ENCODE measurements at regions not wholly inside any gene's neighbourhood (a gene's known extent, or its start where the extent isn't known, plus 50 kb on each side); places are given as distances from the start of the nearest gene placed in this dataset.

DNA sequence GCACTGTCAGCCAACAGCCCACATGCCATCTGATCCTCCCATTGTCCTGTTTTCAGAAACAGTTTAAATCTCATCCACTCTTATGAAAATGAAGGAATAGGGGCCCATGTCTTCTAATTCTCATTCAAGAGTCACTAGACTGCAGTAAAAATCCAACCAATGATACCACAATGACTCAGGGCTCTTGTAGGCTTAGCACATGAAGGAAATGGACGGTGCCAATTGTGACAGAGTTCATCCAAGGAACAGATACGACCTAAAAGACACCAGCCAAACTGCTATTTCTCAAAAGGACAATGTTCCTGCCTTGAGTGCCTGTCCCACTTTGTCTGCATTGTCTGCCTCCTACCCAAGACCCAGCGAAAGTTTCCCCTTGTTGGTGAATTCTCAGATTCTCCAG is 204.8 kb upstream of the COX10 start:
- no peak overlapping the region for H3K14ac ChIP-seq (ENCODE audit: low read length)
- H3K18ac ChIP-seq (ENCODE audit: low read length): no peak overlapping the region
- H2BK120ac ChIP-seq (ENCODE audit: insufficient read depth, low read length, poor library complexity): no peak overlapping the region
- H3K79me2 ChIP-seq (ENCODE audit: control insufficient read depth, insufficient read depth, low read length, poor library complexity): no peaks in the 10 kb centered on the region
- no peak overlapping the region for H3K4ac ChIP-seq (ENCODE audit: low read depth, low read length)
- no peak overlapping the region for H2AK5ac ChIP-seq (ENCODE audit: low read length)
- WGBS (ENCODE audit: extremely low coverage, insufficient coverage, insufficient read length): no CpG with 5 or more reads among the region's 3 CpGs
- no peak overlapping the region for H3K27ac ChIP-seq (ENCODE audit: low read depth, low read length)
- H3K4me1 ChIP-seq (ENCODE audit: control insufficient read depth in 1 of 2, insufficient read depth in 2 of 2, low read length in 2 of 2): peaks cover 0 to 1% of the 10 kb centered on the region in 2 experiments
- DNase-seq: no peak
- no peak overlapping the region for H3K9ac ChIP-seq (ENCODE audit: low read length)
- no peak overlapping the region for H4K12ac ChIP-seq (ENCODE audit: low read depth, low read length)
- H2BK12ac ChIP-seq (ENCODE audit: low read length): no peak overlapping the region
- no peak overlapping the region for H3K4me3 ChIP-seq (ENCODE audit: low read depth, low read length)
- no peak overlapping the region for H3K23ac ChIP-seq (ENCODE audit: low read length)
- H4K91ac ChIP-seq (ENCODE audit: low read depth, low read length): no peak overlapping the region
- H3K79me1 ChIP-seq (ENCODE audit: low read length): no peaks in the 10 kb centered on the region
- no peaks in the 10 kb centered on the region for H3K36me3 ChIP-seq (ENCODE audit: control insufficient read depth in 1 of 2, insufficient read depth in 2 of 2, low read length in 2 of 2)
- H3K4me2 ChIP-seq (ENCODE audit: low read length): no peak overlapping the region
- no peak overlapping the region for H4K8ac ChIP-seq (ENCODE audit: low read depth, low read length)
- no peaks in the 10 kb centered on the region for H3K27me3 ChIP-seq (ENCODE audit: insufficient read depth, low read length)
- H2BK5ac ChIP-seq (ENCODE audit: low read depth, low read length, poor library complexity): no peak overlapping the region
- no peaks in the 10 kb centered on the region for H3K9me3 ChIP-seq (ENCODE audit: insufficient read depth, low read depth, low read length)
- H2AFZ ChIP-seq (ENCODE audit: insufficient read depth, low read length, poor library complexity): no peak overlapping the region

- Histone ChIP-seq H4K12ac (ENCODE audit: low read depth, low read length) (no peak overlapping the region), H2BK120ac (ENCODE audit: insufficient read depth, low read length, poor library complexity) (no peak overlapping the region), H3K9me3 (ENCODE audit: insufficient read depth, low read depth, low read length) (no peaks in the 10 kb centered on the region), H2BK5ac (ENCODE audit: low read depth, low read length, poor library complexity) (no peak overlapping the region), H2AFZ (ENCODE audit: insufficient read depth, low read length, poor library complexity) (no peak overlapping the region), H3K27me3 (ENCODE audit: insufficient read depth, low read length) (no peaks in the 10 kb centered on the region), H4K8ac (ENCODE audit: low read depth, low read length) (no peak overlapping the region), H3K27ac (ENCODE audit: low read depth, low read length) (no peak overlapping the region), H3K14ac (ENCODE audit: low read length) (no peak overlapping the region), H3K23ac (ENCODE audit: low read length) (no peak overlapping the region), H3K4me2 (ENCODE audit: low read length) (no peak overlapping the region), H2AK5ac (ENCODE audit: low read length) (no peak overlapping the region), H4K91ac (ENCODE audit: low read depth, low read length) (no peak overlapping the region), H3K36me3 (ENCODE audit: control insufficient read depth in 1 of 2, insufficient read depth in 2 of 2, low read length in 2 of 2) (no peaks in the 10 kb centered on the region), H2BK12ac (ENCODE audit: low read length) (no peak overlapping the region), H3K4me1 (ENCODE audit: control insufficient read depth in 1 of 2, insufficient read depth in 2 of 2, low read length in 2 of 2) (peaks cover 0 to 1% of the 10 kb centered on the region in 2 experiments), H3K79me2 (ENCODE audit: control insufficient read depth, insufficient read depth, low read length, poor library complexity) (no peaks in the 10 kb centered on the region), H3K9ac (ENCODE audit: low read length) (no peak overlapping the region), H3K79me1 (ENCODE audit: low read length) (no peaks in the 10 kb centered on the region), H3K18ac (ENCODE audit: low read length) (no peak overlapping the region), H3K4ac (ENCODE audit: low read depth, low read length) (no peak overlapping the region), H3K4me3 (ENCODE audit: low read depth, low read length) (no peak overlapping the region)
- no peak for DNase-seq
- WGBS (ENCODE audit: extremely low coverage, insufficient coverage, insufficient read length): no CpG with 5 or more reads among the region's 2 CpGs
Observed at GRCh38 chr17:13865650-13866049, 203.7 kb upstream of the COX10 start.

- Histone ChIP-seq H3K18ac (ENCODE audit: low read length) (no peak overlapping the region), H3K9ac (ENCODE audit: low read length) (no peak overlapping the region), H3K9me3 (ENCODE audit: insufficient read depth, low read depth, low read length) (no peaks in the 10 kb centered on the region), H3K4ac (ENCODE audit: low read depth, low read length) (no peak overlapping the region), H3K4me3 (ENCODE audit: low read depth, low read length) (no peak overlapping the region), H4K12ac (ENCODE audit: low read depth, low read length) (no peak overlapping the region), H3K27me3 (ENCODE audit: insufficient read depth, low read length) (no peaks in the 10 kb centered on the region), H3K27ac (ENCODE audit: low read depth, low read length) (no peak overlapping the region), H3K36me3 (ENCODE audit: control insufficient read depth in 1 of 2, insufficient read depth in 2 of 2, low read length in 2 of 2) (no peaks in the 10 kb centered on the region), H2AFZ (ENCODE audit: insufficient read depth, low read length, poor library complexity) (no peak overlapping the region), H4K91ac (ENCODE audit: low read depth, low read length) (no peak overlapping the region), H2BK120ac (ENCODE audit: insufficient read depth, low read length, poor library complexity) (no peak overlapping the region), H2AK5ac (ENCODE audit: low read length) (no peak overlapping the region), H2BK12ac (ENCODE audit: low read length) (no peak overlapping the region), H3K79me2 (ENCODE audit: control insufficient read depth, insufficient read depth, low read length, poor library complexity) (no peaks in the 10 kb centered on the region), H3K79me1 (ENCODE audit: low read length) (no peaks in the 10 kb centered on the region), H3K14ac (ENCODE audit: low read length) (no peak overlapping the region), H3K23ac (ENCODE audit: low read length) (no peak overlapping the region), H2BK5ac (ENCODE audit: low read depth, low read length, poor library complexity) (no peak overlapping the region), H3K4me1 (ENCODE audit: control insufficient read depth in 1 of 2, insufficient read depth in 2 of 2, low read length in 2 of 2) (no peaks in the 10 kb centered on the region), H4K8ac (ENCODE audit: low read depth, low read length) (no peak overlapping the region), H3K4me2 (ENCODE audit: low read length) (no peak overlapping the region)
- no CpG with 5 or more reads among the region's 9 CpGs for WGBS (ENCODE audit: extremely low coverage, insufficient coverage, insufficient read length)
- DNase-seq: no peak
Observed at GRCh38 chr17:13869331-13869940, 199.9 kb upstream of the COX10 start.

GRCh38 chr17:13871261-13871660 is 198.0 kb upstream of the COX10 start:
- no peak overlapping the region for H2BK5ac ChIP-seq (ENCODE audit: low read depth, low read length, poor library complexity)
- no peak overlapping the region for H3K18ac ChIP-seq (ENCODE audit: low read length)
- H3K4ac ChIP-seq (ENCODE audit: low read depth, low read length): no peak overlapping the region

More at GRCh38 chr17:13871261-13871660, 198.0 kb upstream of the COX10 start:
- Histone ChIP-seq H3K36me3 (ENCODE audit: control insufficient read depth in 1 of 2, insufficient read depth in 2 of 2, low read length in 2 of 2) (no peaks in the 10 kb centered on the region), H4K91ac (ENCODE audit: low read depth, low read length) (no peak overlapping the region), H4K12ac (ENCODE audit: low read depth, low read length) (no peak overlapping the region), H3K4me2 (ENCODE audit: low read length) (no peak overlapping the region), H3K4me3 (ENCODE audit: low read depth, low read length) (no peak overlapping the region), H2AFZ (ENCODE audit: insufficient read depth, low read length, poor library complexity) (no peak overlapping the region), H3K79me2 (ENCODE audit: control insufficient read depth, insufficient read depth, low read length, poor library complexity) (no peaks in the 10 kb centered on the region), H3K27ac (ENCODE audit: low read depth, low read length) (no peak overlapping the region), H3K9me3 (ENCODE audit: insufficient read depth, low read depth, low read length) (no peaks in the 10 kb centered on the region), H3K14ac (ENCODE audit: low read length) (no peak overlapping the region), H3K79me1 (ENCODE audit: low read length) (no peaks in the 10 kb centered on the region), H4K8ac (ENCODE audit: low read depth, low read length) (no peak overlapping the region), H3K4me1 (ENCODE audit: control insufficient read depth in 1 of 2, insufficient read depth in 2 of 2, low read length in 2 of 2) (no peaks in the 10 kb centered on the region), H2BK120ac (ENCODE audit: insufficient read depth, low read length, poor library complexity) (no peak overlapping the region), H3K23ac (ENCODE audit: low read length) (no peak overlapping the region), H2BK12ac (ENCODE audit: low read length) (no peak overlapping the region), H2AK5ac (ENCODE audit: low read length) (no peak overlapping the region), H3K27me3 (ENCODE audit: insufficient read depth, low read length) (no peaks in the 10 kb centered on the region), H3K9ac (ENCODE audit: low read length) (no peak overlapping the region)
- WGBS (ENCODE audit: extremely low coverage, insufficient coverage, insufficient read length): no CpG with 5 or more reads among the region's 4 CpGs
- DNase-seq: no peak

All from trophoblast cell (in vitro differentiated cells and primary cell).